H9 (cell line): ENCODE measurements at regions not wholly inside any gene's neighbourhood (a gene's known extent, or its start where the extent isn't known, plus 50 kb on each side); places are given as distances from the start of the nearest gene placed in this dataset.

ENCODE experiments used
- DNase-seq: peaks from one replicate; pipeline ENCODE4 v3.0.0-alpha.2; 2017
- H2AFZ ChIP-seq: one replicate; pipeline ENCODE4 v1.6.1; 2013; ENCODE audit warnings: mild to moderate bottlenecking, low read length, control low read depth, moderate library complexity
- H2AK5ac ChIP-seq: 2 replicates; pipeline ENCODE4 v1.6.1; 2013; ENCODE audit warnings: low read length, control low read depth, mixed read lengths; ENCODE audit not compliant: insufficient read length
- H2BK120ac ChIP-seq: one replicate; pipeline ENCODE4 v1.6.1; 2013; ENCODE audit warnings: low read depth, mild to moderate bottlenecking, low read length, control low read depth, inconsistent platforms; ENCODE audit not compliant: poor library complexity, severe bottlenecking
- H2BK12ac ChIP-seq: 2 replicates; pipeline ENCODE4 v1.6.1; 2013; ENCODE audit warnings: low read length, control low read depth, mixed read lengths, low read depth; ENCODE audit not compliant: insufficient read length
- H2BK15ac ChIP-seq: 2 replicates; pipeline ENCODE4 v1.6.1; 2013; ENCODE audit warnings: low read depth, low read length, control low read depth
- H2BK20ac ChIP-seq: one replicate; pipeline ENCODE4 v1.6.1; 2013; ENCODE audit warnings: low read depth, mild to moderate bottlenecking, low read length, control low read depth, inconsistent platforms; ENCODE audit not compliant: poor library complexity, severe bottlenecking
- H2BK5ac ChIP-seq: 2 replicates; pipeline ENCODE4 v1.6.1; 2013; ENCODE audit warnings: low read length, control low read depth, mixed read lengths; ENCODE audit not compliant: insufficient read length
- H3K14ac ChIP-seq: 2 replicates; pipeline ENCODE4 v1.6.1; 2013; ENCODE audit warnings: low read length, control low read depth; ENCODE audit not compliant: insufficient read depth
- H3K18ac ChIP-seq: 2 replicates; pipeline ENCODE4 v1.6.1; 2013; ENCODE audit warnings: low read depth, mild to moderate bottlenecking, mixed read lengths, low read length, control low read depth; ENCODE audit not compliant: insufficient read length
- H3K23ac ChIP-seq: 2 replicates; pipeline ENCODE4 v1.6.1; 2013; ENCODE audit warnings: low read length, control low read depth, mixed read lengths, low read depth; ENCODE audit not compliant: insufficient read length
- H3K23me2 ChIP-seq: 2 replicates; pipeline ENCODE4 v1.6.1; 2013; ENCODE audit warnings: low read depth, mild to moderate bottlenecking, mixed read lengths, low read length, control low read depth; ENCODE audit not compliant: insufficient read length, poor library complexity, severe bottlenecking
- H3K27ac ChIP-seq: 2 replicates; pipeline ENCODE4 v1.5.1; 2013; ENCODE audit warnings: low read length, control low read depth, mixed read lengths, low read depth; ENCODE audit not compliant: insufficient read length
- H3K27me3 ChIP-seq: 2 replicates; pipeline ENCODE4 v1.6.1; 2013; ENCODE audit warnings: low read length, control low read depth, inconsistent platforms; ENCODE audit not compliant: insufficient read depth
- H3K4ac ChIP-seq: 2 replicates; pipeline ENCODE4 v1.6.1; 2013; ENCODE audit warnings: low read depth, mild to moderate bottlenecking, control low read depth, inconsistent platforms, low read length, moderate library complexity
- H3K4me1 ChIP-seq: 2 replicates; pipeline ENCODE4 v1.6.1; 2013; ENCODE audit warnings: low read length, control low read depth, inconsistent platforms; ENCODE audit not compliant: insufficient read depth
- H3K4me2 ChIP-seq: 2 replicates; pipeline ENCODE4 v1.6.1; 2013; ENCODE audit warnings: low read length, control low read depth, mixed read lengths; ENCODE audit not compliant: insufficient read length, insufficient read depth
- H3K56ac ChIP-seq: 2 replicates; pipeline ENCODE4 v1.6.1; 2013; ENCODE audit warnings: low read depth, mild to moderate bottlenecking, mixed read lengths, low read length, control low read depth; ENCODE audit not compliant: insufficient read length
- H3K79me1 ChIP-seq: 2 replicates; pipeline ENCODE4 v1.6.1; 2013; ENCODE audit warnings: low read depth, mild to moderate bottlenecking, moderate library complexity, low read length, control low read depth, inconsistent platforms; ENCODE audit not compliant: insufficient read depth, poor library complexity, severe bottlenecking
- H3K79me2 ChIP-seq: 2 replicates; pipeline ENCODE4 v1.6.1; 2013; ENCODE audit warnings: low read length, control low read depth, inconsistent platforms; ENCODE audit not compliant: insufficient read depth
- H3K9ac ChIP-seq: 2 replicates; pipeline ENCODE4 v1.6.1; 2013; ENCODE audit warnings: low read length, control low read depth, mixed read lengths; ENCODE audit not compliant: insufficient read length; ENCODE audit errors: extremely low read depth
- H3K9me3 ChIP-seq: one replicate; pipeline ENCODE4 v1.6.1; 2013; ENCODE audit warnings: low read depth, low read length, inconsistent platforms; ENCODE audit not compliant: control insufficient read depth
- H3T11ph ChIP-seq: one replicate; pipeline ENCODE4 v1.6.1; 2013; ENCODE audit warnings: mild to moderate bottlenecking, low read length, control low read depth, inconsistent platforms
- H4K20me1 ChIP-seq: one replicate; pipeline ENCODE4 v1.6.1; 2013; ENCODE audit not compliant: control insufficient read depth, insufficient read length, insufficient read depth
- H4K5ac ChIP-seq: 2 replicates; pipeline ENCODE4 v1.6.1; 2013; ENCODE audit warnings: low read depth, mild to moderate bottlenecking, mixed read lengths, low read length, control low read depth; ENCODE audit not compliant: insufficient read length
- H4K8ac ChIP-seq: replicated peaks from 2 replicates; pipeline ENCODE4 v1.6.1; 2013; ENCODE audit warnings: low read length, control low read depth, mixed read lengths, low read depth; ENCODE audit not compliant: insufficient read length
- H4K91ac ChIP-seq: 2 replicates; pipeline ENCODE4 v1.6.1; 2013; ENCODE audit warnings: low read depth, mild to moderate bottlenecking, moderate library complexity, mixed read lengths, low read length, control low read depth; ENCODE audit not compliant: insufficient read length
- H3K27ac Mint-ChIP-seq, 3 experiments: 2 replicates in 2 of 3; 3 replicates in 1 of 3; pipeline ENCODE4 v1.8.0; 2020 to 2021; ENCODE audit warnings: mixed read lengths in 3 of 3, mild to moderate bottlenecking in 1 of 3, moderate library complexity in 1 of 3
- H3K27me3 Mint-ChIP-seq: 2 replicates; pipeline ENCODE4 v1.8.0; 2021; ENCODE audit warnings: low read depth, mild to moderate bottlenecking, moderate library complexity, mixed read lengths
- H3K36me3 Mint-ChIP-seq, 3 experiments: 2 replicates in 2 of 3; 3 replicates in 1 of 3; pipeline ENCODE4 v1.8.0; 2020 to 2021; ENCODE audit warnings: low read depth in 3 of 3, mixed read lengths in 3 of 3; ENCODE audit not compliant: insufficient read depth in 1 of 3
- H3K4me1 Mint-ChIP-seq, 2 experiments: 2 replicates each; pipeline ENCODE4 v1.8.0; 2020; ENCODE audit warnings: mixed read lengths in 2 of 2
- H3K4me3 Mint-ChIP-seq, 2 experiments: 2 replicates in 1 of 2; 3 replicates in 1 of 2; pipeline ENCODE4 v1.8.0; 2020 to 2021; ENCODE audit warnings: mild to moderate bottlenecking in 2 of 2, mixed read lengths in 2 of 2, moderate library complexity in 1 of 2
- H3K9me3 Mint-ChIP-seq, 2 experiments: 2 replicates in 1 of 2; 3 replicates in 1 of 2; pipeline ENCODE4 v1.8.0; 2020; ENCODE audit warnings: mild to moderate bottlenecking in 2 of 2, mixed read lengths in 2 of 2, moderate library complexity in 1 of 2
- WGBS: extraction: QIAGEN DNeasy Blood & Tissue Kit; methylation state at CpG from one replicate; pipeline ENCODE4 v1.1.7; 2013; ENCODE audit warnings: missing lambda C conversion rate, low lambda C conversion rate, mixed read lengths; ENCODE audit not compliant: insufficient read length; ENCODE audit errors: extremely low coverage; 5-methylcytosine and 5-hydroxymethylcytosine counted together
- TF ChIP-seq, protein P1 (sequence below): fragments of 200-600 bp; sonication (generic); conservative IDR thresholded peaks from 3 replicates; pipeline ENCODE4 v1.8.0; 2021; ENCODE audit warnings: antibody characterized with exemption, mild to moderate bottlenecking

DNA sequence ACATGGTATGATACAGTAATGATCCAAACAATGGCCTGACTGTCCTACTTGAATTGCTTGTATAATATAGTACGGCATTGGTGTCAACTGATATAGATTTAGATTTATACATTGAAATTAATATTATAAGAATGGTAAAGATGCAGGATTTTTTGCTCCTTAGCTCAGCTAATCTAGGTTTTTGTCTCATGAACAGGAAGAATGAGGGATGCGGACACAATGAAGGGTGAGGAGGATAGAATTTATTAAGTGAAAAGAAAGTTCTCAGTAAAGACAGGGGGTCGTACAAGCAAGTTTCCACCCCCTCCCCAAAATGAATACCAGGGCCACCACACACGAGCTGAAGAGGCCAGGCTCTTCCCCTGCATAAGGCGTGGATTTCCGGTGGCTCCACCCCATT, 96.1 kb downstream of the KCNA5 start:
- Mint-ChIP-seq H3K27ac (no peak overlapping the region), H3K4me1 (no peaks in the 10 kb centered on the region; a peak in 1 of 4 replicates), H3K9me3 (peaks cover 25 to 36% of the 10 kb centered on the region in 2 experiments), H3K4me3 (no peak overlapping the region), H3K27me3 (no peaks in the 10 kb centered on the region), H3K36me3 (peaks cover 5 to 48% (median 31%) of the 10 kb centered on the region in 3 experiments; a peak in 6 of 7 replicates)
- no peak overlapping the region for H3K56ac ChIP-seq
- TF ChIP-seq, protein P1, sequence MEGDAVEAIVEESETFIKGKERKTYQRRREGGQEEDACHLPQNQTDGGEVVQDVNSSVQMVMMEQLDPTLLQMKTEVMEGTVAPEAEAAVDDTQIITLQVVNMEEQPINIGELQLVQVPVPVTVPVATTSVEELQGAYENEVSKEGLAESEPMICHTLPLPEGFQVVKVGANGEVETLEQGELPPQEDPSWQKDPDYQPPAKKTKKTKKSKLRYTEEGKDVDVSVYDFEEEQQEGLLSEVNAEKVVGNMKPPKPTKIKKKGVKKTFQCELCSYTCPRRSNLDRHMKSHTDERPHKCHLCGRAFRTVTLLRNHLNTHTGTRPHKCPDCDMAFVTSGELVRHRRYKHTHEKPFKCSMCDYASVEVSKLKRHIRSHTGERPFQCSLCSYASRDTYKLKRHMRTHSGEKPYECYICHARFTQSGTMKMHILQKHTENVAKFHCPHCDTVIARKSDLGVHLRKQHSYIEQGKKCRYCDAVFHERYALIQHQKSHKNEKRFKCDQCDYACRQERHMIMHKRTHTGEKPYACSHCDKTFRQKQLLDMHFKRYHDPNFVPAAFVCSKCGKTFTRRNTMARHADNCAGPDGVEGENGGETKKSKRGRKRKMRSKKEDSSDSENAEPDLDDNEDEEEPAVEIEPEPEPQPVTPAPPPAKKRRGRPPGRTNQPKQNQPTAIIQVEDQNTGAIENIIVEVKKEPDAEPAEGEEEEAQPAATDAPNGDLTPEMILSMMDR = no peak
- H3K4me2 ChIP-seq = no peak overlapping the region
- H4K5ac ChIP-seq = no peak overlapping the region
- no peaks in the 10 kb centered on the region for H3K4me1 ChIP-seq
- WGBS = no CpG with 5 or more reads among the region's 6 CpGs
- no peak overlapping the region for H3T11ph ChIP-seq
- H2AFZ ChIP-seq = no peak overlapping the region
- no peaks in the 10 kb centered on the region for H3K79me1 ChIP-seq
- no peaks in the 10 kb centered on the region for H3K23me2 ChIP-seq
- no peak overlapping the region for H4K8ac ChIP-seq
- no peaks in the 10 kb centered on the region for H4K20me1 ChIP-seq
- H2BK120ac ChIP-seq = no peak overlapping the region
- no peaks in the 10 kb centered on the region for H3K79me2 ChIP-seq
- H3K9ac ChIP-seq = no peak overlapping the region
- no peak overlapping the region for H3K18ac ChIP-seq
- no peak overlapping the region for H2BK12ac ChIP-seq
- no peak overlapping the region for H2AK5ac ChIP-seq
- H3K9me3 ChIP-seq = peaks cover 11% of the 10 kb centered on the region
- no peak overlapping the region for H3K14ac ChIP-seq
- no peak overlapping the region for H2BK15ac ChIP-seq
- no peak overlapping the region for H3K27ac ChIP-seq
- no peak overlapping the region for H3K23ac ChIP-seq
- no peak for DNase-seq
- no peak overlapping the region for H3K4ac ChIP-seq
- no peak overlapping the region for H2BK20ac ChIP-seq
- H4K91ac ChIP-seq = no peak overlapping the region
- no peak overlapping the region for H2BK5ac ChIP-seq
- H3K27me3 ChIP-seq = no peaks in the 10 kb centered on the region
